Vagina (tissue), 2 donors: ENCODE measurements at regions not wholly inside any gene's neighbourhood (a gene's known extent, or its start where the extent isn't known, plus 50 kb on each side); places are given as distances from the start of the nearest gene placed in this dataset.

Experiments
- CTCF ChIP-seq, 3 experiments: fragments of 450-650 bp in 2 of 3; fragments of 200-600 bp in 1 of 3; sonication (generic) in 1 of 3; IDR thresholded peaks; one replicate each; pipeline ENCODE4 v1.5.1; 2017 to 2019; ENCODE audit warnings: antibody characterized with exemption in 3 of 3, mild to moderate bottlenecking in 2 of 3, moderate library complexity in 2 of 3
- POLR2A ChIP-seq, 2 donors: fragments of 450-650 bp; IDR thresholded peaks; one replicate each; pipeline ENCODE4 v1.6.1; 2017; ENCODE audit warnings: antibody characterized with exemption in 2 of 2, mild to moderate bottlenecking in 2 of 2, moderate library complexity in 2 of 2

GRCh38 chr22:49721211-49721763, 106.4 kb downstream of the BRD1 start:
- no peak for TF ChIP-seq CTCF (IDR thresholded peaks at IDR 0.05)
- TF ChIP-seq POLR2A (IDR thresholded peaks at IDR 0.05): no peak
